GM23338 (cell line): ENCODE measurements at regions not wholly inside any gene's neighbourhood (a gene's known extent, or its start where the extent isn't known, plus 50 kb on each side); places are given as distances from the start of the nearest gene placed in this dataset.

Experiments used
- ATAC-seq: fragments of 200-7000 bp; cut with Tn5 transposase; 3 replicates; pipeline ENCODE4 v1.9.1; 2020
- DNase-seq: peaks from one replicate; pipeline ENCODE4 v3.0.0-alpha.2; 2015; ENCODE audit warnings: low spot score
- H2AFZ ChIP-seq: fragments of 200-600 bp; sonication (generic); 2 replicates; pipeline ENCODE4 v1.8.0; 2016; ENCODE audit warnings: antibody characterized with exemption, mild to moderate bottlenecking, moderate library complexity
- H3F3A ChIP-seq: fragments of 200-600 bp; sonication (generic); replicated peaks from 2 replicates; pipeline ENCODE4 v1.8.0; 2017; ENCODE audit warnings: antibody characterized with exemption, mixed run types, low read depth
- H3K27ac ChIP-seq: fragments of 200-600 bp; sonication (generic); 2 replicates; pipeline ENCODE4 v1.6.1; 2016; ENCODE audit warnings: low read depth
- H3K27me3 ChIP-seq: fragments of 200-600 bp; sonication (generic); 2 replicates; pipeline ENCODE4 v1.8.0; 2016; ENCODE audit warnings: mild to moderate bottlenecking, mixed run types, moderate library complexity; ENCODE audit not compliant: insufficient read depth
- H3K36me3 ChIP-seq: fragments of 200-600 bp; sonication (generic); 2 replicates; pipeline ENCODE4 v1.8.0; 2016; ENCODE audit warnings: mild to moderate bottlenecking; ENCODE audit not compliant: insufficient read depth
- H3K4me1 ChIP-seq: fragments of 200-600 bp; sonication (generic); 2 replicates; pipeline ENCODE4 v1.8.0; 2016; ENCODE audit warnings: mild to moderate bottlenecking, moderate library complexity; ENCODE audit not compliant: insufficient read depth
- H3K4me2 ChIP-seq: fragments of 200-600 bp; sonication (generic); 2 replicates; pipeline ENCODE4 v1.7.1; 2017; ENCODE audit warnings: mixed run types
- H3K4me3 ChIP-seq: fragments of 200-600 bp; sonication (generic); 2 replicates; pipeline ENCODE4 v1.6.1; 2016; ENCODE audit warnings: mixed run types
- H3K79me2 ChIP-seq: fragments of 200-600 bp; sonication (generic); replicated peaks from 2 replicates; pipeline ENCODE4 v1.8.0; 2017; ENCODE audit warnings: mild to moderate bottlenecking; ENCODE audit not compliant: insufficient read depth
- H3K9me2 ChIP-seq: fragments of 200-600 bp; sonication (generic); 2 replicates; pipeline ENCODE4 v1.8.0; 2017; ENCODE audit not compliant: insufficient read depth
- H4K20me1 ChIP-seq: fragments of 200-600 bp; sonication (generic); replicated peaks from 2 replicates; pipeline ENCODE4 v1.8.0; 2017; ENCODE audit warnings: mild to moderate bottlenecking; ENCODE audit not compliant: insufficient read depth
- H3K27ac Mint-ChIP-seq: 2 replicates; pipeline ENCODE4 v1.8.0; 2020; ENCODE audit warnings: inconsistent platforms, mild to moderate bottlenecking, moderate library complexity, mixed read lengths
- H3K27me3 Mint-ChIP-seq: 3 replicates; pipeline ENCODE4 v1.8.0; 2022; ENCODE audit warnings: low read depth, mild to moderate bottlenecking, moderate library complexity, mixed read lengths, inconsistent platforms; ENCODE audit not compliant: insufficient read depth, poor library complexity
- H3K36me3 Mint-ChIP-seq: 3 replicates; pipeline ENCODE4 v1.8.0; 2021; ENCODE audit warnings: low read depth, mild to moderate bottlenecking, inconsistent platforms, moderate library complexity, mixed read lengths
- H3K4me1 Mint-ChIP-seq: 3 replicates; pipeline ENCODE4 v1.8.0; 2020; ENCODE audit warnings: mild to moderate bottlenecking, inconsistent platforms, mixed read lengths
- H3K4me3 Mint-ChIP-seq: 3 replicates; pipeline ENCODE4 v1.8.0; 2021; ENCODE audit warnings: moderate library complexity, mild to moderate bottlenecking, inconsistent platforms, mixed read lengths
- H3K9me3 Mint-ChIP-seq: 3 replicates; pipeline ENCODE4 v1.8.0; 2020; ENCODE audit warnings: moderate library complexity, mild to moderate bottlenecking, inconsistent platforms, mixed read lengths
- CREB1 ChIP-seq: fragments of 250-450 bp; sonication (Bioruptor Pico); IDR thresholded peaks from 2 replicates; pipeline ENCODE4 v1.5.0; 2020; ENCODE audit warnings: low read depth, mild to moderate bottlenecking, moderate library complexity
- ETS1 ChIP-seq: IDR thresholded peaks from 2 replicates; pipeline ENCODE4 v1.6.1; 2016; ENCODE audit warnings: antibody characterized with exemption
- EZH2 ChIP-seq: fragments of 200-600 bp; sonication (generic); IDR thresholded peaks from one replicate; pipeline ENCODE4 v1.8.0; 2017; ENCODE audit warnings: antibody characterized with exemption, mild to moderate bottlenecking, low read depth; ENCODE audit not compliant: unreplicated experiment
- EZH2phosphoT487 ChIP-seq: fragments of 200-600 bp; sonication (generic); IDR thresholded peaks from one replicate; pipeline ENCODE4 v1.8.1; 2018; ENCODE audit warnings: antibody characterized with exemption; ENCODE audit not compliant: unreplicated experiment
- JUNB ChIP-seq: IDR thresholded peaks from one replicate; pipeline ENCODE4 v1.6.1; 2016; ENCODE audit warnings: antibody characterized with exemption; ENCODE audit not compliant: unreplicated experiment
- NANOG ChIP-seq: IDR thresholded peaks from 2 replicates; pipeline ENCODE4 v1.6.1; 2016; ENCODE audit warnings: antibody characterized with exemption, borderline replicate concordance
- POLR2AphosphoS5 ChIP-seq: IDR thresholded peaks from 2 replicates; pipeline ENCODE4 v1.6.1; 2016; ENCODE audit warnings: antibody characterized with exemption, low read depth
- REST ChIP-seq: IDR thresholded peaks from one replicate; pipeline ENCODE4 v1.6.1; 2018; ENCODE audit warnings: antibody characterized with exemption; ENCODE audit not compliant: unreplicated experiment
- STAT1 ChIP-seq: IDR thresholded peaks from one replicate; pipeline ENCODE4 v1.6.1; 2016; ENCODE audit warnings: antibody characterized with exemption; ENCODE audit not compliant: unreplicated experiment
- ZNF331 ChIP-seq: fragments of 250-450 bp; sonication (Bioruptor Pico); IDR thresholded peaks from 2 replicates; pipeline ENCODE4 v1.5.0; 2020; ENCODE audit warnings: low read depth, mild to moderate bottlenecking, moderate library complexity
- ZNF462 ChIP-seq: fragments of 250-450 bp; sonication (Bioruptor Pico); IDR thresholded peaks from 2 replicates; pipeline ENCODE4 v1.5.0; 2020; ENCODE audit warnings: mild to moderate bottlenecking, moderate library complexity

GRCh38 chr15:53116169-53116568 is 326.0 kb upstream of the ONECUT1 start:
- no peak for TF ChIP-seq EZH2
- no peak for TF ChIP-seq ZNF331
- no peak for TF ChIP-seq POLR2AphosphoS5
- TF ChIP-seq STAT1, result no peak
- no peak for TF ChIP-seq EZH2phosphoT487
- TF ChIP-seq ETS1, result no peak
- TF ChIP-seq ZNF462, result no peak
- TF ChIP-seq NANOG, result no peak
- no peak for TF ChIP-seq CREB1 (CRISPR knock-in tag)
- no peak for TF ChIP-seq REST
- no peak for TF ChIP-seq JUNB
- Histone ChIP-seq H3K4me1 (no peaks in the 10 kb centered on the region), H3K4me3 (no peak overlapping the region), H3K36me3 (no peaks in the 10 kb centered on the region), H3K4me2 (no peak overlapping the region), H3F3A (no peaks in the 10 kb centered on the region), H3K27me3 (no peaks in the 10 kb centered on the region), H3K27ac (no peak overlapping the region), H2AFZ (no peak overlapping the region), H4K20me1 (no peaks in the 10 kb centered on the region), H3K79me2 (no peaks in the 10 kb centered on the region), H3K9me2 (no peaks in the 10 kb centered on the region)
- ATAC-seq (no peak), DNase-seq (no peak)
- H3K27me3 Mint-ChIP-seq, result peaks cover 2% of the 10 kb centered on the region
- H3K4me3 Mint-ChIP-seq, result no peak overlapping the region
- H3K4me1 Mint-ChIP-seq, result peaks cover 8% of the 10 kb centered on the region; the same call in 2 of the 3 replicates
- H3K36me3 Mint-ChIP-seq, result no peaks in the 10 kb centered on the region
- H3K27ac Mint-ChIP-seq, result no peak overlapping the region
- no peaks in the 10 kb centered on the region for H3K9me3 Mint-ChIP-seq
